Activated T-helper 1 cell treated with anti-CD3 and anti-CD28 coated beads, Interleukin-12 subunit alpha, Interleukin-12 subunit beta, Interleukin-2, Interleukin-4 antibody, amounts not matched to agents 30 ng/mL and 10 ng/mL and 1 ng/mL, durations not matched to agents 14 hours and 24 hours and 36 hours (primary cell): ENCODE measurements at regions not wholly inside any gene's neighbourhood (a gene's known extent, or its start where the extent isn't known, plus 50 kb on each side); places are given as distances from the start of the nearest gene placed in this dataset.

Experiments used
- DNase-seq: peaks from one replicate; pipeline ENCODE4 v3.0.0; 2021; ENCODE audit warnings: low spot score
- H3K27ac Mint-ChIP-seq: one replicate; pipeline ENCODE4 v1.8.0; 2021; ENCODE audit warnings: mild to moderate bottlenecking, mixed read lengths
- H3K27me3 Mint-ChIP-seq: one replicate; pipeline ENCODE4 v1.8.0; 2022; ENCODE audit warnings: mild to moderate bottlenecking, moderate library complexity, mixed read lengths; ENCODE audit not compliant: insufficient read depth
- H3K36me3 Mint-ChIP-seq: one replicate; pipeline ENCODE4 v1.8.0; 2021; ENCODE audit warnings: low read depth, mixed read lengths
- H3K4me1 Mint-ChIP-seq: one replicate; pipeline ENCODE4 v1.8.0; 2021; ENCODE audit warnings: low read depth, mixed read lengths
- H3K4me3 Mint-ChIP-seq: one replicate; pipeline ENCODE4 v1.8.0; 2021; ENCODE audit warnings: mild to moderate bottlenecking, moderate library complexity, mixed read lengths
- H3K9me3 Mint-ChIP-seq: one replicate; pipeline ENCODE4 v1.8.0; 2021; ENCODE audit warnings: mixed read lengths
- intact Hi-C: fragments of 100-400 bp; cut with micrococcal nuclease; formaldehyde crosslinking; loops from one replicate; pipeline ENCODE4 v1.15.1; 2024

GRCh38 chr17:72175787-72176515 is 55.1 kb downstream of the SOX9 start:
- no peaks in the 10 kb centered on the region for H3K36me3 Mint-ChIP-seq
- no peaks in the 10 kb centered on the region for H3K4me1 Mint-ChIP-seq
- no peak overlapping the region for H3K27ac Mint-ChIP-seq
- DNase-seq: no peak
- no peaks in the 10 kb centered on the region for H3K27me3 Mint-ChIP-seq
- no peaks in the 10 kb centered on the region for H3K9me3 Mint-ChIP-seq
- intact Hi-C loops: no loop called here
- no peak overlapping the region for H3K4me3 Mint-ChIP-seq

GRCh38 chr17:72176516-72176851 is 55.7 kb downstream of the SOX9 start:
- DNase-seq: no peak
- Mint-ChIP-seq H3K4me1 (no peaks in the 10 kb centered on the region), H3K27me3 (no peaks in the 10 kb centered on the region), H3K9me3 (peaks cover 3% of the 10 kb centered on the region), H3K4me3 (no peak overlapping the region), H3K36me3 (no peaks in the 10 kb centered on the region), H3K27ac (no peak overlapping the region)
- intact Hi-C loops: no loop called here

- H3K27ac Mint-ChIP-seq: no peak overlapping the region
- DNase-seq: no peak
- H3K4me3 Mint-ChIP-seq: no peak overlapping the region
- H3K27me3 Mint-ChIP-seq: no peaks in the 10 kb centered on the region
- H3K9me3 Mint-ChIP-seq: peaks cover 3% of the 10 kb centered on the region
- intact Hi-C loops: no loop called here
- H3K36me3 Mint-ChIP-seq: no peaks in the 10 kb centered on the region
- no peaks in the 10 kb centered on the region for H3K4me1 Mint-ChIP-seq
Measured at GRCh38 chr17:72176951-72177660, 56.3 kb downstream of the SOX9 start.

GRCh38 chr17:72177738-72178137 is 56.9 kb downstream of the SOX9 start:
- intact Hi-C loops: no loop called here
- Mint-ChIP-seq H3K27ac (no peak overlapping the region), H3K4me1 (no peaks in the 10 kb centered on the region), H3K27me3 (no peaks in the 10 kb centered on the region), H3K4me3 (no peak overlapping the region), H3K36me3 (no peaks in the 10 kb centered on the region), H3K9me3 (peaks cover 3% of the 10 kb centered on the region)
- DNase-seq: no peak

GRCh38 chr17:72182371-72182873 is 61.6 kb downstream of the SOX9 start:
- H3K27me3 Mint-ChIP-seq: no peaks in the 10 kb centered on the region
- intact Hi-C loops: no loop called here
- H3K36me3 Mint-ChIP-seq: no peaks in the 10 kb centered on the region
- no peak for DNase-seq
- no peaks in the 10 kb centered on the region for H3K4me1 Mint-ChIP-seq
- no peak overlapping the region for H3K4me3 Mint-ChIP-seq
- peaks cover 8% of the 10 kb centered on the region for H3K9me3 Mint-ChIP-seq
- no peak overlapping the region for H3K27ac Mint-ChIP-seq

GRCh38 chr17:72183194-72183685 is 62.4 kb downstream of the SOX9 start:
- Mint-ChIP-seq H3K27me3 (no peaks in the 10 kb centered on the region), H3K4me1 (no peaks in the 10 kb centered on the region), H3K4me3 (no peak overlapping the region), H3K36me3 (no peaks in the 10 kb centered on the region), H3K9me3 (peaks cover 8% of the 10 kb centered on the region), H3K27ac (no peak overlapping the region)
- DNase-seq: no peak
- intact Hi-C loops: no loop called here

- no peak overlapping the region for H3K27ac Mint-ChIP-seq
- intact Hi-C loops: no loop called here
- DNase-seq: no peak
- no peaks in the 10 kb centered on the region for H3K4me1 Mint-ChIP-seq
- no peaks in the 10 kb centered on the region for H3K27me3 Mint-ChIP-seq
- peaks cover 8% of the 10 kb centered on the region for H3K9me3 Mint-ChIP-seq
- no peak overlapping the region for H3K4me3 Mint-ChIP-seq
- H3K36me3 Mint-ChIP-seq: no peaks in the 10 kb centered on the region
Measured at GRCh38 chr17:72184805-72185204, 64.0 kb downstream of the SOX9 start.

- Mint-ChIP-seq H3K4me3 (no peak overlapping the region), H3K4me1 (no peaks in the 10 kb centered on the region), H3K36me3 (no peaks in the 10 kb centered on the region), H3K27me3 (no peaks in the 10 kb centered on the region), H3K27ac (no peak overlapping the region), H3K9me3 (peaks cover 8% of the 10 kb centered on the region)
- intact Hi-C loops: no loop called here
- DNase-seq: no peak
Measured at GRCh38 chr17:72185564-72185963, 64.7 kb downstream of the SOX9 start.

GRCh38 chr17:72187556-72187955 is 66.7 kb downstream of the SOX9 start:
- Mint-ChIP-seq H3K27ac (no peak overlapping the region), H3K9me3 (peaks cover 5% of the 10 kb centered on the region), H3K36me3 (no peaks in the 10 kb centered on the region), H3K4me3 (no peak overlapping the region), H3K27me3 (no peaks in the 10 kb centered on the region), H3K4me1 (no peaks in the 10 kb centered on the region)
- DNase-seq: no peak
- intact Hi-C loops: no loop called here

- Mint-ChIP-seq H3K27ac (no peak overlapping the region), H3K27me3 (no peaks in the 10 kb centered on the region), H3K4me1 (no peaks in the 10 kb centered on the region), H3K4me3 (no peak overlapping the region), H3K9me3 (peaks cover 4% of the 10 kb centered on the region), H3K36me3 (no peaks in the 10 kb centered on the region)
- intact Hi-C loops: no loop called here
- no peak for DNase-seq
Measured at GRCh38 chr17:72188801-72189200, 68.0 kb downstream of the SOX9 start.

GRCh38 chr17:72189768-72190593 is 69.2 kb downstream of the SOX9 start:
- H3K4me1 Mint-ChIP-seq: no peaks in the 10 kb centered on the region
- no peak for DNase-seq
- H3K27ac Mint-ChIP-seq: no peak overlapping the region
- no peaks in the 10 kb centered on the region for H3K36me3 Mint-ChIP-seq
- no peak overlapping the region for H3K4me3 Mint-ChIP-seq
- peaks cover 4% of the 10 kb centered on the region for H3K9me3 Mint-ChIP-seq
- intact Hi-C loops: loop anchor here (5.0 kb wide), 1 partner anchor 718 kb away; no protein-coding TSS in a partner anchor
- H3K27me3 Mint-ChIP-seq: no peaks in the 10 kb centered on the region

GRCh38 chr17:72191356-72191755 is 70.5 kb downstream of the SOX9 start:
- H3K27ac Mint-ChIP-seq: no peak overlapping the region
- no peak overlapping the region for H3K4me3 Mint-ChIP-seq
- no peak for DNase-seq
- intact Hi-C loops: loop anchor here (5.0 kb wide), 1 partner anchor 719 kb away; no protein-coding TSS in a partner anchor
- H3K4me1 Mint-ChIP-seq: no peaks in the 10 kb centered on the region
- H3K27me3 Mint-ChIP-seq: no peaks in the 10 kb centered on the region
- H3K36me3 Mint-ChIP-seq: no peaks in the 10 kb centered on the region
- H3K9me3 Mint-ChIP-seq: peaks cover 4% of the 10 kb centered on the region
